LNCAP (cell line): ENCODE measurements at regions not wholly inside any gene's neighbourhood (a gene's known extent, or its start where the extent isn't known, plus 50 kb on each side); places are given as distances from the start of the nearest gene placed in this dataset.

ENCODE experiments used
- TF ChIP-seq, protein P1 (sequence below): fragments of 450-650 bp; IDR thresholded peaks from 2 replicates; pipeline ENCODE4 v1.5.1; 2017; ENCODE audit warnings: mild to moderate bottlenecking

DNA sequence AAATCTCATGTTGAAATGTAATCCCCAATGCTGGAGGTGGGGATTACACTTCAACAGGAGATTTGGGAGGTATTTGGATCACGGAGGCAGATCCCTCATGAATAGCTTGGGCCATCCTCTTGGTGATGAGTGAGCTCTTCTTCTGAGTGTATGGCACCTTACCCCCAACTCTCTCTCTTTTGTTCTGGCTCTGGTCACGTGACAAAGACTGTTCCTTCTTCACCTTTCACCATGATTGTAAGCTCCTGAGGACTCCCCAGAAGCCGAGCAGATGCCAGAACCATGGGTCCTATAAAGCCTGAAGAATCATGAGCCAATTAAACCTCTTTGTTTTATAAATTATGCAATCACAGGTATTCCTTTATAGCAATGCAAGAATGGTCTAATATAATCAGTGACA lies 684.2 kb downstream of the LIG4 start:
- TF ChIP-seq, protein P1, sequence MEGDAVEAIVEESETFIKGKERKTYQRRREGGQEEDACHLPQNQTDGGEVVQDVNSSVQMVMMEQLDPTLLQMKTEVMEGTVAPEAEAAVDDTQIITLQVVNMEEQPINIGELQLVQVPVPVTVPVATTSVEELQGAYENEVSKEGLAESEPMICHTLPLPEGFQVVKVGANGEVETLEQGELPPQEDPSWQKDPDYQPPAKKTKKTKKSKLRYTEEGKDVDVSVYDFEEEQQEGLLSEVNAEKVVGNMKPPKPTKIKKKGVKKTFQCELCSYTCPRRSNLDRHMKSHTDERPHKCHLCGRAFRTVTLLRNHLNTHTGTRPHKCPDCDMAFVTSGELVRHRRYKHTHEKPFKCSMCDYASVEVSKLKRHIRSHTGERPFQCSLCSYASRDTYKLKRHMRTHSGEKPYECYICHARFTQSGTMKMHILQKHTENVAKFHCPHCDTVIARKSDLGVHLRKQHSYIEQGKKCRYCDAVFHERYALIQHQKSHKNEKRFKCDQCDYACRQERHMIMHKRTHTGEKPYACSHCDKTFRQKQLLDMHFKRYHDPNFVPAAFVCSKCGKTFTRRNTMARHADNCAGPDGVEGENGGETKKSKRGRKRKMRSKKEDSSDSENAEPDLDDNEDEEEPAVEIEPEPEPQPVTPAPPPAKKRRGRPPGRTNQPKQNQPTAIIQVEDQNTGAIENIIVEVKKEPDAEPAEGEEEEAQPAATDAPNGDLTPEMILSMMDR = no peak

DNA sequence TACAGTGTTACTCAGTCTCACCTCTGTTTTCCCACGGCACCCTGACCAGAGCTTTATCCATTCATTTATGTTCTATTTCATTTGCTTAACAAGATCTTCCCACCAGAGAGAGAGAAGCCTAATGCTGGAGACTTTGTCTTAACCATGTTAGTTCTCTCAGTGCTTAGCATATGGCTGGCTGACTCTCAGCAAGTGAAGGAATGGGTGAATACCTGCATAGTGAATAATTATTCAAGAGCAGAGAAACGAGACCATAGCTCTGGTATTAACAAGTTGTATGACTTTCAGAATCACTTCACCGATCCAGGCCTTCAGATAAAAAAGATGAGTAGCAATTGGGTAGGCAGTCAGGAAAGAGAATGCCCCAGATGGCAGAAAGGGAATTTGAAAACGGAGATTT lies 686.3 kb downstream of the LIG4 start:
- TF ChIP-seq, protein P1 = no peak

DNA sequence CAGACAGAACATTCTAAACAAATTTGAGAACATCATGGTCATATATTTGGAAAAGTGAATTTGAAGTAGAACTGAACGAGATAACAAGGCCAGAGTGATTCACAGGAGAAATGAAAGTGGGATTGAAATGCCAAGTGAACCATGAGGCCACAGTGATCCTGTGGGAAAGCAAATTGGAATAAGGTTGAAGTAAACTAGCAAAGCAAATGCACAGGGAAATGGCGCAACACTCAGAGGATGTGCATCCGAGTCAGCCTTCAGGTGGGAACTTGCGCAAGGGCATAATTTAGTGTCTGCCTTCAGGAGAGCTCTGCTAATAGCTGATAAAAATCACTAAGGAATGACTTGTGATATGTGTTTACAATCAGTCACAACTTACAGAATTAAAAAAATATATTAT lies 696.6 kb downstream of the LIG4 start:
- TF ChIP-seq, protein P1 = no peak

DNA sequence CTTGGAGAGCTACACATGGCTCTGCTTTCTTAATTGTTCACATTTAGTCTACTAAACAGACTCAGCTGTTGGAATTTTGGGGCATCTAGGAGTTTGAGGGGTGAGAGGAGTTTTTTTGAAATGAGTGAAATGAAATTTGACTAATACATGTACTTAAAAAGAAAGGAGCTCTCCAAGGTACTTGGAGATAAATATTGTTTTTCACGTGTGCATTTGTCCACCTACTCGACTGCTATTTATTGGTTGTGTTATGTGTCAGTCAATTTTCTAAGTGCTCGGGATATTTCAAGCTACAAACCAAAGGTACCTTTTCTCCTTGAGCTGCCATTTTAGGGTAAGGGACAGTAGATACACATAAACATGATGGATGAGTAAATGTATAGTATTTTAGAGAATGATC lies 697.0 kb downstream of the LIG4 start:
- TF ChIP-seq, protein P1 = no peak

DNA sequence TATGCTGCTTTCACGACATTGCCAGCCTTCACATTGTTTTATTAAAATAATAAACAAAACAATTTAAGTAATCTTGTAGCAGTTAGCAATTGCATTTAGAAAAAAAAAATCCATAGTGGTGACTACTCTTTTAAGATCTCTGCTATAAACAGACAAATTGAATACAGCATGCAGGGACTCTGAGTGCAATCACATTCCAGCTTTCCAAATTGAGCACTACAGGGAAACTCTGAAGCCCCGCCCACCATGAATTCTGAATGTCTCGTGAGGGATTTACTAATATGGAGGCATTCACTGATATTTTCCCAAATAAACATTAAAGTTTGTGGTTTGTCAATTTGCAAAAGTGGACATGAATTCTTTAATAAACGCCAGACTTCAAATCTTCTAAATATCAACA lies 698.8 kb downstream of the LIG4 start:
- TF ChIP-seq, protein P1 = no peak

DNA sequence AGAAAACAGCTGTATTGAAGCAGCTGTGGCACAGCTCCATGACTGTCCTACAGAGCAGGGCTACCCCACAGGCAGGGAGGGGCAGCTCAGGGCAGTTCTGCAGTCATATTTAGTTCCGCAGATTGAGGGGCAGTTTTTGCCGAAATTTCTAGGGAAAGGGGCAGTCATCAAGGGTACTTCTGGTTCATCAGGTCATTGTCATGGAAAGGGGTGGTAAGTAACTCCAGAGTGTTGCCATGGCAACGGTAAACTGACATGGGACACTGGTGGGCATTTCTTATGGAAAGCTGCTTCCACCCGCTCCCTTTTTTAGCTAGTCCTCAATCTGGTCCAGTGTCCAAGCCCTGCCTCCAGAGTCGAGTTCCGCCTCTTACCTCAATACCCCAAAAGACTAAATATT lies 702.8 kb downstream of the LIG4 start:
- TF ChIP-seq, protein P1 = no peak

DNA sequence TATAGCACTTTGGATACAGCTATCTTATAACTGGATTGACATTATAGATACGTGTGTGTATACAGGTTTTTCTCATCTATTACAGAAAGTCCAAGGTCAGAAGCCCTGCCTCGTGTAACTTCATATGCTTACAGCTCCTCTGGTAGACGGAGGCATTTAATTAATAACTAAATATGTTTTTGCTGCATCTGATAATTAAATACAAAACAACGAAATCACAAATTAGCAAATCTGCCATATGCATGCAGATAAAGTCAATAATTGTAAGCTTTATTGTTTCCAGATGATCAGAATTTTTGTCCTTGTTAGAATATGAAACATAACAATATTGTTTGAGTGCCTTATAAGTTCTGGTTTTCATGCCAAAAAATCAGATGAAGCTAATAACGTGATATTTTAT lies 717.7 kb downstream of the LIG4 start:
- TF ChIP-seq, protein P1 = no peak

DNA sequence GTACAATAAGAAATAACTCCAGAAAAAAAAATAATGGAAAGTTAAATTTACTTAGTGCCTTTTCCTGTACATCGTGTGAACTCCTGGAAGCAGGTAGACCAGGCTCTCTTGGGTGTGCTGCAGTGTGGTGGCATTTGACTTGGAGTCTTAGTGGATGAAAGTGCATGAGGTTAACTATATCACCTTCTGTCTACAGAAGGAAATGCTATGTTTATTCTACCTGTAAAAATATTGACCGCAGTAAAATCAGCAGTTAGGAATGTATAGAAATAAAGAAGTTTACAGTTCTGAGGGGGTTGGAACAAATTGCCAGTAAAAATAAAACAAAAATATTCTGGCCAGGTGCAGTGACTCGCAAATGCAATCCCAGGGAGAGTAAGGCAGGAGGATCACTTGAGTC lies 722.1 kb downstream of the LIG4 start:
- TF ChIP-seq, protein P1 = no peak
